Brain microvascular endothelial cell (primary cell): ENCODE measurements at regions not wholly inside any gene's neighbourhood (a gene's known extent, or its start where the extent isn't known, plus 50 kb on each side); places are given as distances from the start of the nearest gene placed in this dataset.

Experiments used
- DNase-seq: peaks from one replicate; pipeline ENCODE4 v3.0.0-alpha.2; 2020
- H3K27ac ChIP-seq: fragments of 250-450 bp; sonication (Bioruptor Pico); 2 replicates; pipeline ENCODE4 v1.5.1; 2020; ENCODE audit warnings: mild to moderate bottlenecking, moderate library complexity
- H3K27me3 ChIP-seq: fragments of 250-450 bp; sonication (Bioruptor Pico); replicated peaks from 2 replicates; pipeline ENCODE4 v1.5.1; 2020; ENCODE audit warnings: mild to moderate bottlenecking
- H3K36me3 ChIP-seq: fragments of 250-450 bp; sonication (Bioruptor Pico); replicated peaks from 2 replicates; pipeline ENCODE4 v1.5.1; 2020; ENCODE audit warnings: mild to moderate bottlenecking
- H3K4me3 ChIP-seq: 2 replicates; pipeline ENCODE4 v1.5.1; 2011; ENCODE audit warnings: low read depth, mild to moderate bottlenecking, control low read depth, low read length, moderate library complexity
- CTCF ChIP-seq: IDR thresholded peaks from 2 replicates; pipeline ENCODE4 v1.5.1; 2011; ENCODE audit warnings: low read depth, mild to moderate bottlenecking, moderate library complexity, low read length, control low read depth, inconsistent platforms; ENCODE audit errors: missing control alignments
- in situ Hi-C: cut with HindIII; loops from 2 replicates; pipeline ENCODE4 v1.10.0; 2017; ENCODE audit warnings: low sequenced_read_pairs, low pct_ligation_motif_present

- no peak for DNase-seq
These were observed 58.4 kb upstream of the EN2 start for GRCh38 chr7:155399577-155399976.

DNA sequence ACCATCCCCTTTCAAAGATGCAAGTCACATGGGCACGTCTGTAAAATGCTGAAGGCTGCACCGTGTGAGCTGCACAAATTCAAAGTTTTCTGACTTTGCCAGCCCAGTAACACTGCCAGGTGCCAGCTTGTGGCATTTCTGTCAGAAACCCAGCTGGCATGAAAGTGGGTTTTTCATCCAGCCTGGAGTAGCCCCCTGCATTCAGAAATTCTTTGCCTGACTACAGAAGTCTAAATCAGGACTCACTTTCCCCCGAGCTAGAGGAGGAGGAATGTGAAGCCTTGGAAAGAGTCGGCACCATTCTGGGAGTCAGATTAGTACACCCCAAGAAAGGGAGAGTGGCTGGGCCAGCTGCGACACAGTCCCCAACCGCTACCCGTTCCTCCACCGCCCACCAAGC is 56.7 kb upstream of the EN2 start:
- no peaks in the 10 kb centered on the region for H3K27me3 ChIP-seq
- in situ Hi-C loops = no loop called here
- H3K4me3 ChIP-seq = no peak overlapping the region
- no peak for DNase-seq
- H3K36me3 ChIP-seq = no peaks in the 10 kb centered on the region
- no peak for TF ChIP-seq CTCF
- no peak overlapping the region for H3K27ac ChIP-seq

More at GRCh38 chr7:155399577-155399976, 58.4 kb upstream of the EN2 start:
- Histone ChIP-seq H3K27me3 (no peaks in the 10 kb centered on the region), H3K27ac (no peak overlapping the region), H3K4me3 (no peak overlapping the region), H3K36me3 (no peaks in the 10 kb centered on the region)
- in situ Hi-C loops = no loop called here
- no peak for TF ChIP-seq CTCF

GRCh38 chr7:155401884-155402283 is 56.0 kb upstream of the EN2 start:
- no peak for TF ChIP-seq CTCF
- Histone ChIP-seq H3K27ac (no peak overlapping the region), H3K4me3 (no peak overlapping the region), H3K36me3 (no peaks in the 10 kb centered on the region), H3K27me3 (no peaks in the 10 kb centered on the region)
- in situ Hi-C loops = no loop called here
- DNase-seq = no peak

DNA sequence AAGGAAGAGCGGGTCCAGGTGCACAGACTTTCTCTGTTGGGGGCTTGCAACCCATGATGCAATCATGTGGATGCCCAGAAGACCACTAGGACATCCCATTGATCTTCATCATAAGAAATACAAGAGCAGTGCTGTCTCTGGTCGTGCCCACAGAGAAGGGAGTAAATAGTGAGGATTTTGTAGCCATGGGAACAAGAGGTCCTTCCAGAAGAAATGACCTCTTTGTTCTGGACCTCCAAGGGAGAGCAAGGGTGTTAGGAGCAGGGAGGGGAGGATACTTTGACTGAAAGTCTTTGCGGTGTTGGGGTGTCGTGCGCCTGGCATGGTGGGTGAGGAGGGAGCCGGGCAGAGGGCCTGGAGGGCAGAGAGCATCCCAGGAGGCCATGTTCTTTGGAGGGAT is 55.0 kb upstream of the EN2 start:
- Histone ChIP-seq H3K4me3 (no peak overlapping the region), H3K36me3 (no peaks in the 10 kb centered on the region), H3K27me3 (no peaks in the 10 kb centered on the region), H3K27ac (no peak overlapping the region)
- DNase-seq = no peak
- TF ChIP-seq CTCF = no peak
- in situ Hi-C loops = no loop called here

GRCh38 chr7:155404976-155405375 is 53.0 kb upstream of the EN2 start:
- H3K27ac ChIP-seq = no peak overlapping the region
- H3K36me3 ChIP-seq = no peaks in the 10 kb centered on the region
- H3K4me3 ChIP-seq = no peak overlapping the region
- no peak for DNase-seq
- in situ Hi-C loops = no loop called here
- peaks cover 3% of the 10 kb centered on the region for H3K27me3 ChIP-seq
- no peak for TF ChIP-seq CTCF
